ENCODE measurements at regions not wholly inside any gene's neighbourhood (a gene's known extent, or its start where the extent isn't known, plus 50 kb on each side); places are given as distances from the start of the nearest gene placed in this dataset.

DNA sequence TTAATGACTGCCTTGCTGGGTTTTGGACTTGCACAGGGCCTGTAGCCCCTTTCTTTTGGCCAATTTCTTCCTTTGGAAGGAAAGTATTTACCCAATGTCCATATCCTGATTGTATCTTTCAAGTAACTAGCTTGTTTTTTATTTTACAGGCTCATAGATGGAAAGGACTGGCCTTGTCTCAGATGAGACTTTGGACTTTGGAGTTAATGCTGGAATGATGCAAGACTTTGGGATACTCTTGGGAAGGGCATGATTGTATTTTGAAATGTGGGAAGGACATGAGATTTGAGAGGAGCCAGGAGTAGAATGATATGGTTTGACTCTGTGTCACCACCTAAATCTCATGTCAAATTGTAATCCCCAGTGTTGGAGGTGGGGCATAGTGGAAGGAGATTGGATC lies 140.1 kb downstream of the C1orf94 start:
- no peak overlapping the region for H3K27ac ChIP-seq
- no peak overlapping the region for H3K4me3 ChIP-seq
- no peaks in the 10 kb centered on the region for H3K4me1 ChIP-seq
- no peaks in the 10 kb centered on the region for H3K27me3 ChIP-seq
- TF ChIP-seq, protein P1, sequence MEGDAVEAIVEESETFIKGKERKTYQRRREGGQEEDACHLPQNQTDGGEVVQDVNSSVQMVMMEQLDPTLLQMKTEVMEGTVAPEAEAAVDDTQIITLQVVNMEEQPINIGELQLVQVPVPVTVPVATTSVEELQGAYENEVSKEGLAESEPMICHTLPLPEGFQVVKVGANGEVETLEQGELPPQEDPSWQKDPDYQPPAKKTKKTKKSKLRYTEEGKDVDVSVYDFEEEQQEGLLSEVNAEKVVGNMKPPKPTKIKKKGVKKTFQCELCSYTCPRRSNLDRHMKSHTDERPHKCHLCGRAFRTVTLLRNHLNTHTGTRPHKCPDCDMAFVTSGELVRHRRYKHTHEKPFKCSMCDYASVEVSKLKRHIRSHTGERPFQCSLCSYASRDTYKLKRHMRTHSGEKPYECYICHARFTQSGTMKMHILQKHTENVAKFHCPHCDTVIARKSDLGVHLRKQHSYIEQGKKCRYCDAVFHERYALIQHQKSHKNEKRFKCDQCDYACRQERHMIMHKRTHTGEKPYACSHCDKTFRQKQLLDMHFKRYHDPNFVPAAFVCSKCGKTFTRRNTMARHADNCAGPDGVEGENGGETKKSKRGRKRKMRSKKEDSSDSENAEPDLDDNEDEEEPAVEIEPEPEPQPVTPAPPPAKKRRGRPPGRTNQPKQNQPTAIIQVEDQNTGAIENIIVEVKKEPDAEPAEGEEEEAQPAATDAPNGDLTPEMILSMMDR (IDR thresholded peaks at IDR 0.05): no peak
- no peak overlapping the region for H3K9ac ChIP-seq (ENCODE audit: low read depth in 2 of 2, low read length in 2 of 2)
- no peak for DNase-seq
- intact Hi-C loops (cut with DNase I): no loop called here
- no peaks in the 10 kb centered on the region for H3K9me3 ChIP-seq
- H3K36me3 ChIP-seq: no peaks in the 10 kb centered on the region

DNA sequence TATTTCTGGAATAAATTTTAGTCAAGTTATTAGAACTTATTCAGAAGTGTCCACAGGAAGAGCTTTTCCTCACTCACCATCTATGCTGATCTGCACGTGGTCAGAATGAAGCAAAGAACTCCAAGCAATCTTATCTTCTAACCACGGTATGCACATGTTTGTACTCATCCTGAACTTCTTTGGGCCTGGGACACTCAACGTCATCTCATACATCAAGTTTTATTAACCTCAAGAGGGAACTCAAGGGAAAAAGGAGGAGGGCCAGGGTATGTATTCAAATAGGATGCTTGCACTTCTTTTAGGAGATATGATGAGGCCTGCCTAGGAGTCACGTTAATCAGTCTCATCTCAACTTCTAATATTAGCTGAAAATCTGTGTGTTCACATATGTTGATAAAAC lies 142.5 kb downstream of the C1orf94 start:
- H3K36me3 ChIP-seq: no peaks in the 10 kb centered on the region
- TF ChIP-seq, protein P1 (IDR thresholded peaks at IDR 0.05): no peak
- intact Hi-C loops (cut with DNase I): no loop called here
- no peaks in the 10 kb centered on the region for H3K27me3 ChIP-seq
- DNase-seq: no peak
- no peaks in the 10 kb centered on the region for H3K4me1 ChIP-seq
- H3K9me3 ChIP-seq: no peaks in the 10 kb centered on the region
- no peak overlapping the region for H3K4me3 ChIP-seq
- no peak overlapping the region for H3K27ac ChIP-seq
- no peak overlapping the region for H3K9ac ChIP-seq (ENCODE audit: low read depth in 2 of 2, low read length in 2 of 2)

DNA sequence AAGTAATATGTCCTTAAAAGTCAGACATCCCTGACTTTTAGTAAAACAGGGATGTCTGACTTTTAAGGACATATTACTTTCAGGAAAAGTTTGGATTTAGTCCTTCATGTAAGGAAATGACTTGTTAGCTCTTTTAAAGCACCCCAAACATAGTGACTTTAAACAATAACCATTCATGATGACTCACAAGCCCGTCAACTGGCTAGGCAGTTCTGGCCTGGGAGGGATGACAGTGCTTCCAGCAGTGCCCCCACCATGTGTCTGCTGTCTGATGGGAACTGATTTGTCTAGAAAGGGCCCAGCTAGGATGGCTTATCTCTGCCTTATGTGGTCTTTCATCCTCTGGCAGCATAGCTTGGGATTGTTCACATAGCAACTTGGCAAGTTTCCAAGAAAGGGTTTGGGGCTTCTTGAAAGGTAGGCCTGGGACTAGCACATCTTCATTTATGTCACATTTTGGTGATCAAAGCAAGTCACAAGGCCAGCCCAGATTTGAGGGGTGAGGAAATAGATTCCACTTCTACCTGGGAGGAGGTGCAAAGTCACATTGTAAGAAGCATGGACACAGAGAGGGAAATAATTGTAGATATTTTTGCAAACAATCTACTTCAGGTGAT lies 143.5 kb downstream of the C1orf94 start:
- Histone ChIP-seq H3K4me3 (no peak overlapping the region), H3K27ac (no peak overlapping the region), H3K4me1 (no peaks in the 10 kb centered on the region), H3K9me3 (no peaks in the 10 kb centered on the region), H3K27me3 (no peaks in the 10 kb centered on the region), H3K36me3 (no peaks in the 10 kb centered on the region), H3K9ac (ENCODE audit: low read depth in 2 of 2, low read length in 2 of 2) (no peak overlapping the region)
- TF ChIP-seq, protein P1 (IDR thresholded peaks at IDR 0.05): no peak
- intact Hi-C loops (cut with DNase I): no loop called here
- no peak for DNase-seq

DNA sequence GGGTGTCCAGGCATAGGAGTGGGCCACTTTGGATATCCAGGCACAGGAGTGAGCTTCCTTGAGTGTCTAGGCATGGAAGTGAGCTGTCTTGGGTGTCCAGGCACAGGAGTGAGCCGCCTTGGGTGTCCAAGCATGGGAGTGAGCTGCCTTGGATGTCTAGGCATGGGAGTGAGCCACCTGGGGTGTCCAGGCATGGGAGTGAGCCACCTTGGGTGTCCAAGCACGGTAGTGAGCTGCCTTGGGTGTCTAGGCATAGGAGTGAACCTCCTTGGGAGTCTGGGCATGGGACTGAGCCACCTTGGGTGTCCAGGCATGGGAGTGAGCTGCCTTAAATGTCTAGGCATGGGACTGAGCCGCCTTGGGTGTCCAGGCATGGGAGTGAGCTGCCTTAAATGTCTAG lies 146.3 kb downstream of the C1orf94 start:
- TF ChIP-seq, protein P1 (IDR thresholded peaks at IDR 0.05): no peak
- DNase-seq: no peak
- no peaks in the 10 kb centered on the region for H3K36me3 ChIP-seq
- intact Hi-C loops (cut with DNase I): no loop called here
- no peaks in the 10 kb centered on the region for H3K9me3 ChIP-seq
- no peak overlapping the region for H3K4me3 ChIP-seq
- H3K9ac ChIP-seq (ENCODE audit: low read depth in 2 of 2, low read length in 2 of 2): no peak overlapping the region
- H3K27ac ChIP-seq: no peak overlapping the region
- no peaks in the 10 kb centered on the region for H3K4me1 ChIP-seq
- H3K27me3 ChIP-seq: no peaks in the 10 kb centered on the region

DNA sequence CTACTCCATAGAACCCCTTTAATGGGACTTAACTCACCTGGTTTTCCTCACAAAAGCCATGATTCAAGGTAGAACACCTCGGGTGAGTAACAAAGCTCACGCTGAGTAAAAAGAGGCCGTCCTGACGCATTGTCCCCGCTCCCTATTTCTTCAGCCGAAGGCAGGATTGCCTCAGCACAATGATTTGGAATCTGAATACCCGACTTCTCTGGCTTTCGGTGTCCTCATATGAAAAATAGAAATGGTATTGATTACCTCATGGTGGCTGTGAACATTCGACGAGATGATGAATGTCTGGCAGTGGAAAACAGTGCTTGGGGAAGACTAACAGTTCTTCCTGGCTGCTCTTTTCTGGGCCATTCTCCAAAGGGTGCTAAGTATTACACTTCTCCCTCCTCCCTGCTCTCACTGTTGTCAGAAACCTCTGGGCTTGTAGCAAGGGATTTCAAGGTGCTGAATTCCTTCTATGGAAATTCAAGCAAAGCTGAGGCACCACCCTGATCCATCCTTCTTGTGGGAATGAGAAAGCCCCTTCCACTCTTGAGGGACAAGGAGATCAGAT lies 148.3 kb downstream of the C1orf94 start:
- intact Hi-C loops (cut with DNase I): no loop called here
- no peaks in the 10 kb centered on the region for H3K36me3 ChIP-seq
- TF ChIP-seq, protein P1 (IDR thresholded peaks at IDR 0.05): no peak
- H3K4me1 ChIP-seq: no peaks in the 10 kb centered on the region
- no peaks in the 10 kb centered on the region for H3K9me3 ChIP-seq
- DNase-seq: no peak
- H3K4me3 ChIP-seq: no peak overlapping the region
- H3K9ac ChIP-seq (ENCODE audit: low read depth in 2 of 2, low read length in 2 of 2): no peak overlapping the region
- H3K27ac ChIP-seq: no peak overlapping the region
- H3K27me3 ChIP-seq: no peaks in the 10 kb centered on the region
